Keratinocyte (primary cell): ENCODE measurements at regions not wholly inside any gene's neighbourhood (a gene's known extent, or its start where the extent isn't known, plus 50 kb on each side); places are given as distances from the start of the nearest gene placed in this dataset.

Experiments used
- CTCF ChIP-seq, 3 experiments: IDR thresholded peaks in 1 of 3; conservative IDR thresholded peaks in 1 of 3; optimal IDR thresholded peaks in 1 of 3; 2 replicates in 2 of 3; 3 replicates in 1 of 3; pipeline versions ENCODE3 to v1.5.1; 2011; ENCODE audit warnings: low read length in 3 of 3, mild to moderate bottlenecking in 3 of 3, moderate library complexity in 2 of 3, control low read depth in 1 of 3, inconsistent platforms in 1 of 3; ENCODE audit not compliant: insufficient read depth in 2 of 3; ENCODE audit errors: extremely low read depth in 1 of 3
- EZH2 ChIP-seq: IDR thresholded peaks from one replicate; pipeline ENCODE4 v1.6.1; 2012; ENCODE audit warnings: inconsistent platforms, mild to moderate bottlenecking, low read length, moderate library complexity

DNA sequence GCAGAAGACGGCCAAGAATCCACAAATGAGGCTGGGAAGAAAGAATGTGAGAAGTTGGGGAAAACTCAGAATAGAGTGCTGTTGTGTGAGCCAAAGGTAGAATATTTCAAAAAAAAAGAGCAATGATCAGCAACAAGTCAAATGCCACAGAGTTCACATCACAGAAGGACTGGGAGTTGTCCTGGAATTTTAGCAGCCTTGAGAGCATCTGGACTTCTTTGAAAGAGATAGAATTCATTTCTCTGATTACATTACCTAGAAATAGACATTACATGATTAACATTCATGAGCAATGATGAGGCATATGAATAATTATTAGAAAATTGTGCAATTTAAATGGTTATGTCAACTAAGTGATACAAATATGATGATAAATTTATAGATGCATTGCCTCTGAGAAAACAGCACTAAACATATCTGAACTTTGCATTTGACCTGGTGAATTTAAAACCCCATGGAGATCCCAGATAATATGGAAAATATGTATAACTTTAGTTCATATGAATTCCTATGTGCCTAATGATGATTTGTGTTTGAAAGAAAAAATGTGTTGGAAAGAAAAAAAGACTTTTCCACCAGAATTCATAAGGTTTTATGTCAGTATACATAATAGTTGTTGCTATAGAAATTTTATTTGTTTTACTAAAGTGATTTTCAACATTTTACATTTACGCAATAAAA, 186.2 kb downstream of the POSTN start:
- no peak for TF ChIP-seq CTCF (optimal IDR thresholded peaks at IDR 0.05 in 1 of 3, IDR thresholded peaks at IDR 0.05 in 1 of 3, conservative IDR thresholded peaks at IDR 0.05 in 1 of 3; ENCODE audit: extremely low read depth in 1 of 3, insufficient read depth in 2 of 3, low read length in 3 of 3)
- no peak for TF ChIP-seq EZH2
